GM23338 (cell line): ENCODE measurements at regions not wholly inside any gene's neighbourhood (a gene's known extent, or its start where the extent isn't known, plus 50 kb on each side); places are given as distances from the start of the nearest gene placed in this dataset.

Source experiments
- ATAC-seq: fragments of 200-7000 bp; cut with Tn5 transposase; 3 replicates; pipeline ENCODE4 v1.9.1; 2020
- DNase-seq: peaks from one replicate; pipeline ENCODE4 v3.0.0-alpha.2; 2015; ENCODE audit warnings: low spot score
- H2AFZ ChIP-seq: fragments of 200-600 bp; sonication (generic); 2 replicates; pipeline ENCODE4 v1.8.0; 2016; ENCODE audit warnings: antibody characterized with exemption, mild to moderate bottlenecking, moderate library complexity
- H3F3A ChIP-seq: fragments of 200-600 bp; sonication (generic); replicated peaks from 2 replicates; pipeline ENCODE4 v1.8.0; 2017; ENCODE audit warnings: antibody characterized with exemption, mixed run types, low read depth
- H3K27ac ChIP-seq: fragments of 200-600 bp; sonication (generic); 2 replicates; pipeline ENCODE4 v1.6.1; 2016; ENCODE audit warnings: low read depth
- H3K27me3 ChIP-seq: fragments of 200-600 bp; sonication (generic); 2 replicates; pipeline ENCODE4 v1.8.0; 2016; ENCODE audit warnings: mild to moderate bottlenecking, mixed run types, moderate library complexity; ENCODE audit not compliant: insufficient read depth
- H3K36me3 ChIP-seq: fragments of 200-600 bp; sonication (generic); 2 replicates; pipeline ENCODE4 v1.8.0; 2016; ENCODE audit warnings: mild to moderate bottlenecking; ENCODE audit not compliant: insufficient read depth
- H3K4me1 ChIP-seq: fragments of 200-600 bp; sonication (generic); 2 replicates; pipeline ENCODE4 v1.8.0; 2016; ENCODE audit warnings: mild to moderate bottlenecking, moderate library complexity; ENCODE audit not compliant: insufficient read depth
- H3K4me2 ChIP-seq: fragments of 200-600 bp; sonication (generic); 2 replicates; pipeline ENCODE4 v1.7.1; 2017; ENCODE audit warnings: mixed run types
- H3K4me3 ChIP-seq: fragments of 200-600 bp; sonication (generic); 2 replicates; pipeline ENCODE4 v1.6.1; 2016; ENCODE audit warnings: mixed run types
- H3K79me2 ChIP-seq: fragments of 200-600 bp; sonication (generic); replicated peaks from 2 replicates; pipeline ENCODE4 v1.8.0; 2017; ENCODE audit warnings: mild to moderate bottlenecking; ENCODE audit not compliant: insufficient read depth
- H3K9me2 ChIP-seq: fragments of 200-600 bp; sonication (generic); 2 replicates; pipeline ENCODE4 v1.8.0; 2017; ENCODE audit not compliant: insufficient read depth
- H4K20me1 ChIP-seq: fragments of 200-600 bp; sonication (generic); replicated peaks from 2 replicates; pipeline ENCODE4 v1.8.0; 2017; ENCODE audit warnings: mild to moderate bottlenecking; ENCODE audit not compliant: insufficient read depth
- H3K27ac Mint-ChIP-seq: 2 replicates; pipeline ENCODE4 v1.8.0; 2020; ENCODE audit warnings: inconsistent platforms, mild to moderate bottlenecking, moderate library complexity, mixed read lengths
- H3K27me3 Mint-ChIP-seq: 3 replicates; pipeline ENCODE4 v1.8.0; 2022; ENCODE audit warnings: low read depth, mild to moderate bottlenecking, moderate library complexity, mixed read lengths, inconsistent platforms; ENCODE audit not compliant: insufficient read depth, poor library complexity
- H3K36me3 Mint-ChIP-seq: 3 replicates; pipeline ENCODE4 v1.8.0; 2021; ENCODE audit warnings: low read depth, mild to moderate bottlenecking, inconsistent platforms, moderate library complexity, mixed read lengths
- H3K4me1 Mint-ChIP-seq: 3 replicates; pipeline ENCODE4 v1.8.0; 2020; ENCODE audit warnings: mild to moderate bottlenecking, inconsistent platforms, mixed read lengths
- H3K4me3 Mint-ChIP-seq: 3 replicates; pipeline ENCODE4 v1.8.0; 2021; ENCODE audit warnings: moderate library complexity, mild to moderate bottlenecking, inconsistent platforms, mixed read lengths
- H3K9me3 Mint-ChIP-seq: 3 replicates; pipeline ENCODE4 v1.8.0; 2020; ENCODE audit warnings: moderate library complexity, mild to moderate bottlenecking, inconsistent platforms, mixed read lengths
- CREB1 ChIP-seq: fragments of 250-450 bp; sonication (Bioruptor Pico); IDR thresholded peaks from 2 replicates; pipeline ENCODE4 v1.5.0; 2020; ENCODE audit warnings: low read depth, mild to moderate bottlenecking, moderate library complexity
- EZH2 ChIP-seq: fragments of 200-600 bp; sonication (generic); IDR thresholded peaks from one replicate; pipeline ENCODE4 v1.8.0; 2017; ENCODE audit warnings: antibody characterized with exemption, mild to moderate bottlenecking, low read depth; ENCODE audit not compliant: unreplicated experiment
- JUNB ChIP-seq: IDR thresholded peaks from one replicate; pipeline ENCODE4 v1.6.1; 2016; ENCODE audit warnings: antibody characterized with exemption; ENCODE audit not compliant: unreplicated experiment
- NANOG ChIP-seq: IDR thresholded peaks from 2 replicates; pipeline ENCODE4 v1.6.1; 2016; ENCODE audit warnings: antibody characterized with exemption, borderline replicate concordance
- POLR2AphosphoS5 ChIP-seq: IDR thresholded peaks from 2 replicates; pipeline ENCODE4 v1.6.1; 2016; ENCODE audit warnings: antibody characterized with exemption, low read depth
- REST ChIP-seq: IDR thresholded peaks from one replicate; pipeline ENCODE4 v1.6.1; 2018; ENCODE audit warnings: antibody characterized with exemption; ENCODE audit not compliant: unreplicated experiment
- STAT1 ChIP-seq: IDR thresholded peaks from one replicate; pipeline ENCODE4 v1.6.1; 2016; ENCODE audit warnings: antibody characterized with exemption; ENCODE audit not compliant: unreplicated experiment
- ZNF114 ChIP-seq: fragments of 250-450 bp; sonication (Bioruptor Pico); IDR thresholded peaks from 2 replicates; pipeline ENCODE4 v1.5.0; 2020; ENCODE audit warnings: mild to moderate bottlenecking, moderate library complexity
- ZNF331 ChIP-seq: fragments of 250-450 bp; sonication (Bioruptor Pico); IDR thresholded peaks from 2 replicates; pipeline ENCODE4 v1.5.0; 2020; ENCODE audit warnings: low read depth, mild to moderate bottlenecking, moderate library complexity
- TF ChIP-seq, protein P1 (sequence below): fragments of 250-450 bp; sonication (Bioruptor Pico); IDR thresholded peaks from 2 replicates; pipeline ENCODE4 v1.5.0; 2020; ENCODE audit warnings: mild to moderate bottlenecking, moderate library complexity
- TF ChIP-seq, protein P2 (sequence below): IDR thresholded peaks from 2 replicates; pipeline ENCODE4 v1.6.1; 2016; ENCODE audit warnings: antibody characterized with exemption

DNA sequence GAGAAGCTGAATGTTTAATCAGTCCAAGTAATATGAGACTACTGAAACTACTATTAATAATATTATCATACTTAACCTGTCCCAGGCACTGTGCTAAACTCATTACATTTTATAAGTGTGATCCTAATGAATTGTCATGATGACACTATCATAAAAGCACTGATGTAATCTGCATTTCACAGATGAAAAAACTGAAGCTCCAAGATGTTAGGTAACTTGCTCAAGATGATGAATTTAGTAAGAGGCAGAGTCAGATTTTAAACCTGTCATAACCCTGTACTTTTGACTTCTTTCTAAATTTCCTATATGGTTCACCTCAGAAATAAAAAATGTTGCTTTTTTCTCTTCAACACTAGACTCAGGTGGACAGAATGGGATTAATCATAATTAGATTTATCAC is 237.6 kb downstream of the ALDH8A1 start (continued):
- TF ChIP-seq, protein P1, sequence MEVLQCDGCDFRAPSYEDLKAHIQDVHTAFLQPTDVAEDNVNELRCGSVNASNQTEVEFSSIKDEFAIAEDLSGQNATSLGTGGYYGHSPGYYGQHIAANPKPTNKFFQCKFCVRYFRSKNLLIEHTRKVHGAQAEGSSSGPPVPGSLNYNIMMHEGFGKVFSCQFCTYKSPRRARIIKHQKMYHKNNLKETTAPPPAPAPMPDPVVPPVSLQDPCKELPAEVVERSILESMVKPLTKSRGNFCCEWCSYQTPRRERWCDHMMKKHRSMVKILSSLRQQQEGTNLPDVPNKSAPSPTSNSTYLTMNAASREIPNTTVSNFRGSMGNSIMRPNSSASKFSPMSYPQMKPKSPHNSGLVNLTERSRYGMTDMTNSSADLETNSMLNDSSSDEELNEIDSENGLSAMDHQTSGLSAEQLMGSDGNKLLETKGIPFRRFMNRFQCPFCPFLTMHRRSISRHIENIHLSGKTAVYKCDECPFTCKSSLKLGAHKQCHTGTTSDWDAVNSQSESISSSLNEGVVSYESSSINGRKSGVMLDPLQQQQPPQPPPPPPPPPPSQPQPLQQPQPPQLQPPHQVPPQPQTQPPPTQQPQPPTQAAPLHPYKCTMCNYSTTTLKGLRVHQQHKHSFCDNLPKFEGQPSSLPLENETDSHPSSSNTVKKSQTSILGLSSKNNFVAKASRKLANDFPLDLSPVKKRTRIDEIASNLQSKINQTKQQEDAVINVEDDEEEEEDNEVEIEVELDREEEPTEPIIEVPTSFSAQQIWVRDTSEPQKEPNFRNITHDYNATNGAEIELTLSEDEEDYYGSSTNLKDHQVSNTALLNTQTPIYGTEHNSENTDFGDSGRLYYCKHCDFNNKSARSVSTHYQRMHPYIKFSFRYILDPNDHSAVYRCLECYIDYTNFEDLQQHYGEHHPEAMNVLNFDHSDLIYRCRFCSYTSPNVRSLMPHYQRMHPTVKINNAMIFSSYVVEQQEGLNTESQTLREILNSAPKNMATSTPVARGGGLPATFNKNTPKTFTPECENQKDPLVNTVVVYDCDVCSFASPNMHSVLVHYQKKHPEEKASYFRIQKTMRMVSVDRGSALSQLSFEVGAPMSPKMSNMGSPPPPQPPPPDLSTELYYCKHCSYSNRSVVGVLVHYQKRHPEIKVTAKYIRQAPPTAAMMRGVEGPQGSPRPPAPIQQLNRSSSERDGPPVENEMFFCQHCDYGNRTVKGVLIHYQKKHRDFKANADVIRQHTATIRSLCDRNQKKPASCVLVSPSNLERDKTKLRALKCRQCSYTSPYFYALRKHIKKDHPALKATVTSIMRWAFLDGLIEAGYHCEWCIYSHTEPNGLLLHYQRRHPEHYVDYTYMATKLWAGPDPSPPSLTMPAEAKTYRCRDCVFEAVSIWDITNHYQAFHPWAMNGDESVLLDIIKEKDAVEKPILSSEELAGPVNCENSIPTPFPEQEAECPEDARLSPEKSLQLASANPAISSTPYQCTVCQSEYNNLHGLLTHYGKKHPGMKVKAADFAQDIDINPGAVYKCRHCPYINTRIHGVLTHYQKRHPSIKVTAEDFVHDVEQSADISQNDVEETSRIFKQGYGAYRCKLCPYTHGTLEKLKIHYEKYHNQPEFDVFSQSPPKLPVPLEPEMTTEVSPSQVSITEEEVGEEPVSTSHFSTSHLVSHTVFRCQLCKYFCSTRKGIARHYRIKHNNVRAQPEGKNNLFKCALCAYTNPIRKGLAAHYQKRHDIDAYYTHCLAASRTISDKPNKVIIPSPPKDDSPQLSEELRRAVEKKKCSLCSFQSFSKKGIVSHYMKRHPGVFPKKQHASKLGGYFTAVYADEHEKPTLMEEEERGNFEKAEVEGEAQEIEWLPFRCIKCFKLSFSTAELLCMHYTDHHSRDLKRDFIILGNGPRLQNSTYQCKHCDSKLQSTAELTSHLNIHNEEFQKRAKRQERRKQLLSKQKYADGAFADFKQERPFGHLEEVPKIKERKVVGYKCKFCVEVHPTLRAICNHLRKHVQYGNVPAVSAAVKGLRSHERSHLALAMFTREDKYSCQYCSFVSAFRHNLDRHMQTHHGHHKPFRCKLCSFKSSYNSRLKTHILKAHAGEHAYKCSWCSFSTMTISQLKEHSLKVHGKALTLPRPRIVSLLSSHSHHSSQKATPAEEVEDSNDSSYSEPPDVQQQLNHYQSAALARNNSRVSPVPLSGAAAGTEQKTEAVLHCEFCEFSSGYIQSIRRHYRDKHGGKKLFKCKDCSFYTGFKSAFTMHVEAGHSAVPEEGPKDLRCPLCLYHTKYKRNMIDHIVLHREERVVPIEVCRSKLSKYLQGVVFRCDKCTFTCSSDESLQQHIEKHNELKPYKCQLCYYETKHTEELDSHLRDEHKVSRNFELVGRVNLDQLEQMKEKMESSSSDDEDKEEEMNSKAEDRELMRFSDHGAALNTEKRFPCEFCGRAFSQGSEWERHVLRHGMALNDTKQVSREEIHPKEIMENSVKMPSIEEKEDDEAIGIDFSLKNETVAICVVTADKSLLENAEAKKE (CRISPR knock-in tag): no peak
- TF ChIP-seq STAT1 (no peak), NANOG (no peak), EZH2 (no peak), ZNF331 (CRISPR knock-in tag) (no peak), POLR2AphosphoS5 (no peak), JUNB (no peak), ZNF114 (CRISPR knock-in tag) (no peak)
- TF ChIP-seq, protein P2, sequence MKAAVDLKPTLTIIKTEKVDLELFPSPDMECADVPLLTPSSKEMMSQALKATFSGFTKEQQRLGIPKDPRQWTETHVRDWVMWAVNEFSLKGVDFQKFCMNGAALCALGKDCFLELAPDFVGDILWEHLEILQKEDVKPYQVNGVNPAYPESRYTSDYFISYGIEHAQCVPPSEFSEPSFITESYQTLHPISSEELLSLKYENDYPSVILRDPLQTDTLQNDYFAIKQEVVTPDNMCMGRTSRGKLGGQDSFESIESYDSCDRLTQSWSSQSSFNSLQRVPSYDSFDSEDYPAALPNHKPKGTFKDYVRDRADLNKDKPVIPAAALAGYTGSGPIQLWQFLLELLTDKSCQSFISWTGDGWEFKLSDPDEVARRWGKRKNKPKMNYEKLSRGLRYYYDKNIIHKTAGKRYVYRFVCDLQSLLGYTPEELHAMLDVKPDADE: no peak

GRCh38 chr6:134708079-134708478 is 241.8 kb downstream of the ALDH8A1 start:
- Mint-ChIP-seq H3K36me3 (no peaks in the 10 kb centered on the region), H3K27ac (no peak overlapping the region), H3K9me3 (no peaks in the 10 kb centered on the region), H3K4me3 (no peak overlapping the region), H3K27me3 (no peaks in the 10 kb centered on the region), H3K4me1 (peaks cover 20% of the 10 kb centered on the region)
- Histone ChIP-seq H3K4me2 (no peak overlapping the region), H4K20me1 (no peaks in the 10 kb centered on the region), H3K36me3 (no peaks in the 10 kb centered on the region), H3K27ac (no peak overlapping the region), H3K27me3 (no peaks in the 10 kb centered on the region), H3K4me3 (no peak overlapping the region), H3K79me2 (no peaks in the 10 kb centered on the region), H2AFZ (no peak overlapping the region), H3K4me1 (no peaks in the 10 kb centered on the region), H3F3A (no peaks in the 10 kb centered on the region), H3K9me2 (no peaks in the 10 kb centered on the region)
- no peak for ATAC-seq
- TF ChIP-seq REST: no peak
- no peak for TF ChIP-seq CREB1
- DNase-seq: no peak
